ENCODE measurements at regions not wholly inside any gene's neighbourhood (a gene's known extent, or its start where the extent isn't known, plus 50 kb on each side); places are given as distances from the start of the nearest gene placed in this dataset.

- TF ChIP-seq, protein P1, sequence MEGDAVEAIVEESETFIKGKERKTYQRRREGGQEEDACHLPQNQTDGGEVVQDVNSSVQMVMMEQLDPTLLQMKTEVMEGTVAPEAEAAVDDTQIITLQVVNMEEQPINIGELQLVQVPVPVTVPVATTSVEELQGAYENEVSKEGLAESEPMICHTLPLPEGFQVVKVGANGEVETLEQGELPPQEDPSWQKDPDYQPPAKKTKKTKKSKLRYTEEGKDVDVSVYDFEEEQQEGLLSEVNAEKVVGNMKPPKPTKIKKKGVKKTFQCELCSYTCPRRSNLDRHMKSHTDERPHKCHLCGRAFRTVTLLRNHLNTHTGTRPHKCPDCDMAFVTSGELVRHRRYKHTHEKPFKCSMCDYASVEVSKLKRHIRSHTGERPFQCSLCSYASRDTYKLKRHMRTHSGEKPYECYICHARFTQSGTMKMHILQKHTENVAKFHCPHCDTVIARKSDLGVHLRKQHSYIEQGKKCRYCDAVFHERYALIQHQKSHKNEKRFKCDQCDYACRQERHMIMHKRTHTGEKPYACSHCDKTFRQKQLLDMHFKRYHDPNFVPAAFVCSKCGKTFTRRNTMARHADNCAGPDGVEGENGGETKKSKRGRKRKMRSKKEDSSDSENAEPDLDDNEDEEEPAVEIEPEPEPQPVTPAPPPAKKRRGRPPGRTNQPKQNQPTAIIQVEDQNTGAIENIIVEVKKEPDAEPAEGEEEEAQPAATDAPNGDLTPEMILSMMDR (IDR thresholded peaks at IDR 0.05; ENCODE audit: low read length), result no peak
- no peak for TF ChIP-seq EZH2 (IDR thresholded peaks at IDR 0.05; ENCODE audit: borderline replicate concordance, low read length)
Measured at GRCh38 chr15:47296881-47297280, 420.4 kb upstream of the SEMA6D start.
